A673 (cell line): ENCODE measurements at regions not wholly inside any gene's neighbourhood (a gene's known extent, or its start where the extent isn't known, plus 50 kb on each side); places are given as distances from the start of the nearest gene placed in this dataset.

Experiments used
- BruUV-seq: library from RNA; stranded (reverse); fragments of 400-500 nt; replicated peaks from 2 replicates; lab custom pipeline; 2021; lab: Mats Ljungman, UMichigan
- CTCF ChIA-PET: fragments of 300-600 bp; sonication (Branson Sonifier 250); formaldehyde crosslinking; loops from one replicate; lab custom pipeline; 2022; ENCODE audit warnings: antibody characterized with exemption; lab: Charles Lee
- POLR2A ChIA-PET: fragments of 300-600 bp; sonication (Branson Sonifier 250); formaldehyde crosslinking; loops from one replicate; lab custom pipeline; 2022; ENCODE audit warnings: antibody characterized with exemption; ENCODE audit not compliant: low non-redundant PET; lab: Charles Lee
- DNase-seq: peaks from one replicate; pipeline ENCODE4 v3.0.0-alpha.2; 2015; ENCODE audit warnings: low spot score
- H3K27ac ChIP-seq: fragments of 200-600 bp; sonication (generic); 2 replicates; pipeline ENCODE4 v1.5.1; 2016; ENCODE audit warnings: mixed run types, low read depth, mild to moderate bottlenecking, mixed read lengths, antibody characterized with exemption, low read length; ENCODE audit not compliant: poor library complexity, severe bottlenecking
- H3K27me3 ChIP-seq: fragments of 200-600 bp; sonication (generic); replicated peaks from 2 replicates; pipeline ENCODE4 v1.6.1; 2017; ENCODE audit warnings: mixed run types, low read depth, mild to moderate bottlenecking, mixed read lengths, antibody characterized with exemption, low read length; ENCODE audit not compliant: insufficient read depth, poor library complexity
- H3K36me3 ChIP-seq: fragments of 200-600 bp; sonication (generic); 2 replicates; pipeline ENCODE4 v1.6.1; 2016; ENCODE audit warnings: mixed run types, mild to moderate bottlenecking, mixed read lengths, antibody characterized with exemption, low read length; ENCODE audit not compliant: insufficient read depth, poor library complexity, severe bottlenecking
- H3K4me1 ChIP-seq: fragments of 200-600 bp; sonication (generic); 2 replicates; pipeline ENCODE4 v1.6.1; 2017; ENCODE audit warnings: mixed run types, mild to moderate bottlenecking, mixed read lengths, antibody characterized with exemption, low read length; ENCODE audit not compliant: insufficient read depth, poor library complexity, severe bottlenecking
- H3K4me3 ChIP-seq: fragments of 200-600 bp; sonication (generic); 2 replicates; pipeline ENCODE4 v1.5.1; 2016; ENCODE audit warnings: low read depth, mixed run types, mild to moderate bottlenecking, mixed read lengths, low read length; ENCODE audit not compliant: poor library complexity, severe bottlenecking
- H3K9me3 ChIP-seq: fragments of 200-600 bp; sonication (generic); 2 replicates; pipeline ENCODE4 v1.6.1; 2016; ENCODE audit warnings: mixed run types, low read depth, mild to moderate bottlenecking, mixed read lengths, antibody characterized with exemption, low read length; ENCODE audit not compliant: poor library complexity, severe bottlenecking
- EZH2 ChIP-seq: fragments of 200-600 bp; sonication (generic); IDR thresholded peaks from 2 replicates; pipeline ENCODE4 v1.6.1; 2017; ENCODE audit warnings: borderline replicate concordance, low read depth, mild to moderate bottlenecking, mixed read lengths, antibody characterized with exemption, low read length; ENCODE audit not compliant: poor library complexity, severe bottlenecking
- intact Hi-C: fragments of 100-400 bp; cut with micrococcal nuclease; formaldehyde crosslinking; loops from one replicate; pipeline ENCODE4 v1.10.0; 2022; ENCODE audit not compliant: unreplicated experiment
- TF ChIP-seq, protein P1 (sequence below): fragments of 300-800, 200-600 bp; sonication (generic); conservative IDR thresholded peaks from 2 replicates; pipeline ENCODE4 v1.5.1; 2017; ENCODE audit warnings: low read depth, mild to moderate bottlenecking, antibody characterized with exemption, low read length, moderate library complexity, mixed read lengths

- CTCF ChIA-PET = no interaction called here
Measured at GRCh38 chr18:8514409-8514808, 94.8 kb upstream of the RAB12 start.

GRCh38 chr18:8515142-8515865 is 93.9 kb upstream of the RAB12 start:
- intact Hi-C loops = no loop called here
- Histone ChIP-seq H3K4me3 (no peak overlapping the region), H3K9me3 (no peaks in the 10 kb centered on the region), H3K27me3 (peaks cover 23% of the 10 kb centered on the region), H3K27ac (no peak overlapping the region), H3K4me1 (no peaks in the 10 kb centered on the region), H3K36me3 (no peaks in the 10 kb centered on the region)
- TF ChIP-seq, protein P1, sequence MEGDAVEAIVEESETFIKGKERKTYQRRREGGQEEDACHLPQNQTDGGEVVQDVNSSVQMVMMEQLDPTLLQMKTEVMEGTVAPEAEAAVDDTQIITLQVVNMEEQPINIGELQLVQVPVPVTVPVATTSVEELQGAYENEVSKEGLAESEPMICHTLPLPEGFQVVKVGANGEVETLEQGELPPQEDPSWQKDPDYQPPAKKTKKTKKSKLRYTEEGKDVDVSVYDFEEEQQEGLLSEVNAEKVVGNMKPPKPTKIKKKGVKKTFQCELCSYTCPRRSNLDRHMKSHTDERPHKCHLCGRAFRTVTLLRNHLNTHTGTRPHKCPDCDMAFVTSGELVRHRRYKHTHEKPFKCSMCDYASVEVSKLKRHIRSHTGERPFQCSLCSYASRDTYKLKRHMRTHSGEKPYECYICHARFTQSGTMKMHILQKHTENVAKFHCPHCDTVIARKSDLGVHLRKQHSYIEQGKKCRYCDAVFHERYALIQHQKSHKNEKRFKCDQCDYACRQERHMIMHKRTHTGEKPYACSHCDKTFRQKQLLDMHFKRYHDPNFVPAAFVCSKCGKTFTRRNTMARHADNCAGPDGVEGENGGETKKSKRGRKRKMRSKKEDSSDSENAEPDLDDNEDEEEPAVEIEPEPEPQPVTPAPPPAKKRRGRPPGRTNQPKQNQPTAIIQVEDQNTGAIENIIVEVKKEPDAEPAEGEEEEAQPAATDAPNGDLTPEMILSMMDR = no peak
- no peak for TF ChIP-seq EZH2
- DNase-seq = no peak
- ChIA-PET POLR2A (no interaction called here), CTCF (no interaction called here)
- no TSS peak for BruUV-seq

More at GRCh38 chr18:8514409-8514808, 94.8 kb upstream of the RAB12 start:
- no peak overlapping the region for H3K4me3 ChIP-seq
- H3K9me3 ChIP-seq = no peaks in the 10 kb centered on the region
- H3K4me1 ChIP-seq = no peaks in the 10 kb centered on the region
- intact Hi-C loops = no loop called here
- no TSS peak for BruUV-seq
- no peak for DNase-seq
- TF ChIP-seq EZH2 = no peak
- TF ChIP-seq, protein P1 = no peak
- no peaks in the 10 kb centered on the region for H3K36me3 ChIP-seq
- POLR2A ChIA-PET = no interaction called here
- no peak overlapping the region for H3K27ac ChIP-seq
- H3K27me3 ChIP-seq = peaks cover 23% of the 10 kb centered on the region

DNA sequence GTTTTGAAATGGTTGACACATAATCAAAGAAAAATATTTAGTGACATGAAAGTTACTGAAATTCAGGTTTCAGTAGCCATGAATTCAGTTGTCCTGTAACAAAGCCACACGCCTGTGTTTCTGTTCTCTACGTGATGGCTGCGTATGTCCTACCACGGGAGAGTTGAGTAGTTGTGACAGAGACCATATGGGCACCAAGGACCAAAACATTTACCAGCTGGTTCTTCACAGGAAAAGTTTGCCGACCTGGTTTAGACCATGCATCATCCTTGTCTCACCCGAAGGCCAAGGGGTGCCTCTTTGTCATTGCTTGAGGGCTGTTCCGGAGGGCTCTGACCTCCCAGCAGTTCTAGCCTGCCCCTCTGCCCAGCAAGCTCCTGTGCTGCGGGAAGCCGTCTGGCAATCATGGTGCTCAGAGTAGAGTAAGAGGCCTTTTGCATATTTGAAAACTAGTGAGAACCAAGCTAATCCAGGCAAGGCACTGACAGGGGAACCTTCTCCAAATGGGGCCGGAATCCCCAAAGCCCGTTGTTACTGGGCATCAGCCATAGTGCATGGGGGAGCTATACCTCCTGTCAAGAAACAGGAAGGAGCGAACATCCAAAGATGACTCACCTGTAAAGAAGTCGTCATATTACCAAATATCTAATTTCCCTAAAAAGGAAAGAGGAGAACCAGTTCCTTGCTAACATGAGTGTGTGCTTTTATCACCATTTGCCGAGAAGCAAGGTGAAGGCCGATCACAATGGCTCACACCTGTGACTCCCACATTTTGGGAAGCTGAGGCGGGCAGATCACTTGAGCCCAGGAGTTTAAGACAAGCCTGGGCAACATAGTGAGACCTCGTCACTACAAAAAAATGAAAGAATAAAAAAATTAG is 92.6 kb upstream of the RAB12 start:
- no TSS peak for BruUV-seq
- intact Hi-C loops = no loop called here
- no peak overlapping the region for H3K4me3 ChIP-seq
- CTCF ChIA-PET = no interaction called here
- peaks cover 27% of the 10 kb centered on the region for H3K27me3 ChIP-seq
- no peaks in the 10 kb centered on the region for H3K9me3 ChIP-seq
- H3K27ac ChIP-seq = no peak overlapping the region
- POLR2A ChIA-PET = no interaction called here
- no peaks in the 10 kb centered on the region for H3K36me3 ChIP-seq
- TF ChIP-seq EZH2 = no peak
- TF ChIP-seq, protein P1 = no peak
- no peaks in the 10 kb centered on the region for H3K4me1 ChIP-seq
- DNase-seq = no peak
